ENCODE measurements at regions not wholly inside any gene's neighbourhood (a gene's known extent, or its start where the extent isn't known, plus 50 kb on each side); places are given as distances from the start of the nearest gene placed in this dataset.
"Not testable (repeated sequence)": the region's sequence is repeated elsewhere in the genome, so short reads cannot be mapped to it uniquely, and the experiment has no call there.

DNA sequence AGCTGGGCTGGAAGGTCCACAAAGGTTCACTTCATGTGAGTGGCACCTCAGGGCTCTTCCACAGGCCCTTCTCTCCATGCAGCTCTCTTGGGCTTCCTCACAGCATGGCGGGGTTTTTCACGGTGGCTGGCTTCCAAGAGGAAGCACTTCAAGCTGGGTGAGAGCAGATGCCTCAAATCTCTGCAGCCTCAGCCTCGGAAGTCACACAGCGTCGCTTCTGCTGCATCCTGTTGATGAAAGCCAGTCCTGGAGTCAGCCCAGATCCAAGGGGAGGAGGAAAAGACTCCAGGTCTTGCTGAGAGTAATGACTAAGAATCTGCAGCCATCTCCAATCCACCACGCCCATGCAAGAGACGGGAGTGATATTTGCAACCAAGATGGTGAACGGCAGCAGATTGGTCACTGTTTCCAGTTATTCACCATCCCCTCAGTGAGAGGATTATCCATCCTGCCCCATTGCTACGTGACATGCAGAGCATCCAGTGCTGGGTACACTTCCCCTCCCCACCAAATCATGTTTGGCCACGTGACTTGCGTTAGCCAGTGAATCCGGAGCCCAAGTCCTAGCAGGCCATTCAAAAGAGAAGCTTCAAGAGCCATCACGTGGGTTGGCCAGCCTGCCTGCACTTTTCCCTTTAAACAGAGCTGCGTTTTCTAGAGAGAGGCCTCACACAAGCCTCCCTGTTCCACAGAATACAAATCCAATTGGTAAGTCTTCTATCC, 173.9 kb downstream of the C9orf50 start:
- Histone ChIP-seq H3K9me3 (ENCODE audit: severe bottlenecking) (no peaks in the 10 kb centered on the region), H3K36me3 (ENCODE audit: low read depth) (no peaks in the 10 kb centered on the region), H3K27me3 (ENCODE audit: insufficient read depth, poor library complexity, severe bottlenecking) (no peaks in the 10 kb centered on the region), H3K4me1 (ENCODE audit: insufficient read depth, poor library complexity, severe bottlenecking) (no peaks in the 10 kb centered on the region), H3K4me3 (ENCODE audit: severe bottlenecking) (no peak overlapping the region), H3K27ac (ENCODE audit: poor library complexity, severe bottlenecking) (no peak overlapping the region)
- ATAC-seq (ENCODE audit: low read depth): no peak
- DNase-seq (ENCODE audit: low spot score): no peak
- TF ChIP-seq, protein P1, sequence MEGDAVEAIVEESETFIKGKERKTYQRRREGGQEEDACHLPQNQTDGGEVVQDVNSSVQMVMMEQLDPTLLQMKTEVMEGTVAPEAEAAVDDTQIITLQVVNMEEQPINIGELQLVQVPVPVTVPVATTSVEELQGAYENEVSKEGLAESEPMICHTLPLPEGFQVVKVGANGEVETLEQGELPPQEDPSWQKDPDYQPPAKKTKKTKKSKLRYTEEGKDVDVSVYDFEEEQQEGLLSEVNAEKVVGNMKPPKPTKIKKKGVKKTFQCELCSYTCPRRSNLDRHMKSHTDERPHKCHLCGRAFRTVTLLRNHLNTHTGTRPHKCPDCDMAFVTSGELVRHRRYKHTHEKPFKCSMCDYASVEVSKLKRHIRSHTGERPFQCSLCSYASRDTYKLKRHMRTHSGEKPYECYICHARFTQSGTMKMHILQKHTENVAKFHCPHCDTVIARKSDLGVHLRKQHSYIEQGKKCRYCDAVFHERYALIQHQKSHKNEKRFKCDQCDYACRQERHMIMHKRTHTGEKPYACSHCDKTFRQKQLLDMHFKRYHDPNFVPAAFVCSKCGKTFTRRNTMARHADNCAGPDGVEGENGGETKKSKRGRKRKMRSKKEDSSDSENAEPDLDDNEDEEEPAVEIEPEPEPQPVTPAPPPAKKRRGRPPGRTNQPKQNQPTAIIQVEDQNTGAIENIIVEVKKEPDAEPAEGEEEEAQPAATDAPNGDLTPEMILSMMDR (IDR thresholded peaks at IDR 0.05; ENCODE audit: poor library complexity, severe bottlenecking): no peak

GRCh38 chr9:129445794-129446306, 175.1 kb downstream of the C9orf50 start:
- DNase-seq (ENCODE audit: low spot score) (no peak), ATAC-seq (ENCODE audit: low read depth) (no peak)
- no peak overlapping the region for H3K27ac ChIP-seq (ENCODE audit: poor library complexity, severe bottlenecking)
- H3K9me3 ChIP-seq (ENCODE audit: severe bottlenecking): no peaks in the 10 kb centered on the region
- no peaks in the 10 kb centered on the region for H3K27me3 ChIP-seq (ENCODE audit: insufficient read depth, poor library complexity, severe bottlenecking)
- no peaks in the 10 kb centered on the region for H3K36me3 ChIP-seq (ENCODE audit: low read depth)
- no peak overlapping the region for H3K4me3 ChIP-seq (ENCODE audit: severe bottlenecking)
- TF ChIP-seq, protein P1 (IDR thresholded peaks at IDR 0.05; ENCODE audit: poor library complexity, severe bottlenecking): no peak
- H3K4me1 ChIP-seq (ENCODE audit: insufficient read depth, poor library complexity, severe bottlenecking): no peaks in the 10 kb centered on the region

- not testable (repeated sequence) for H3K27me3 ChIP-seq (ENCODE audit: insufficient read depth, poor library complexity, severe bottlenecking); ATAC-seq (ENCODE audit: low read depth); DNase-seq (ENCODE audit: low spot score); H3K27ac ChIP-seq (ENCODE audit: poor library complexity, severe bottlenecking); H3K36me3 ChIP-seq (ENCODE audit: low read depth); H3K4me3 ChIP-seq (ENCODE audit: severe bottlenecking); H3K4me1 ChIP-seq (ENCODE audit: insufficient read depth, poor library complexity, severe bottlenecking); H3K9me3 ChIP-seq (ENCODE audit: severe bottlenecking)
Observed at GRCh38 chr9:129443515-129444164, 177.3 kb downstream of the C9orf50 start.

- H3K4me3 ChIP-seq (ENCODE audit: severe bottlenecking): no peak overlapping the region
- H3K27ac ChIP-seq (ENCODE audit: poor library complexity, severe bottlenecking): no peak overlapping the region
- H3K4me1 ChIP-seq (ENCODE audit: insufficient read depth, poor library complexity, severe bottlenecking): no peaks in the 10 kb centered on the region
- peaks cover 16% of the 10 kb centered on the region for H3K27me3 ChIP-seq (ENCODE audit: insufficient read depth, poor library complexity, severe bottlenecking)
- H3K9me3 ChIP-seq (ENCODE audit: severe bottlenecking): no peaks in the 10 kb centered on the region
- DNase-seq (ENCODE audit: low spot score) (no peak), ATAC-seq (ENCODE audit: low read depth) (no peak)
- no peaks in the 10 kb centered on the region for H3K36me3 ChIP-seq (ENCODE audit: low read depth)
- TF ChIP-seq, protein P1 (IDR thresholded peaks at IDR 0.05; ENCODE audit: poor library complexity, severe bottlenecking): no peak
Observed at GRCh38 chr9:129442803-129443511, 177.9 kb downstream of the C9orf50 start.

- Histone ChIP-seq H3K27ac (ENCODE audit: poor library complexity, severe bottlenecking) (no peak overlapping the region), H3K4me1 (ENCODE audit: insufficient read depth, poor library complexity, severe bottlenecking) (no peaks in the 10 kb centered on the region), H3K4me3 (ENCODE audit: severe bottlenecking) (no peak overlapping the region), H3K9me3 (ENCODE audit: severe bottlenecking) (no peaks in the 10 kb centered on the region), H3K36me3 (ENCODE audit: low read depth) (no peaks in the 10 kb centered on the region), H3K27me3 (ENCODE audit: insufficient read depth, poor library complexity, severe bottlenecking) (peaks cover 27% of the 10 kb centered on the region)
- peak; percentile 38; the same call in 1 of the 3 replicates for ATAC-seq (ENCODE audit: low read depth)
- no peak for DNase-seq (ENCODE audit: low spot score)
- TF ChIP-seq, protein P1 (IDR thresholded peaks at IDR 0.05; ENCODE audit: poor library complexity, severe bottlenecking): no peak
Observed at GRCh38 chr9:129441852-129442251, 179.0 kb downstream of the C9orf50 start.

All from RWPE2 (cell line).